A549 (cell line): ENCODE measurements at regions not wholly inside any gene's neighbourhood (a gene's known extent, or its start where the extent isn't known, plus 50 kb on each side); places are given as distances from the start of the nearest gene placed in this dataset.

ENCODE experiments used
- ATAC-seq, 2 experiments: fragments of 200-7000 bp in 1 of 2; fragments of >200 bp in 1 of 2; cut with Nextera tagmentation in 1 of 2; cut with Tn5 transposase in 1 of 2; 3 replicates each; pipeline versions ENCODE4 v1.8.0 to v1.9.1; 2018 to 2020; ENCODE audit warnings: mild to moderate bottlenecking in 1 of 2, moderate library complexity in 1 of 2
- CTCF ChIA-PET: fragments of 300-600 bp; sonication (Branson Sonifier 250); formaldehyde crosslinking; extraction: SDS; loops from one replicate; lab custom pipeline; 2021; ENCODE audit warnings: antibody characterized with exemption, inconsistent platforms; lab: Yijun Ruan, JAX
- POLR2A ChIA-PET: fragments of 350-600 bp; formaldehyde crosslinking; extraction: SDS; loops from one replicate; lab custom pipeline; 2021; ENCODE audit warnings: antibody characterized with exemption, inconsistent platforms; lab: Yijun Ruan, JAX
- DNase-seq, 2 experiments: peaks; one replicate each; pipeline versions ENCODE4 v3.0.0 to v3.0.0-alpha.2; 2011 to 2016; ENCODE audit warnings: low read depth in 1 of 2, low spot score in 1 of 2
- FAIRE-seq: peaks from 2 replicates; lab custom pipeline; 2011; peaks lifted over from hg19 to GRCh38; lab: Jason Lieb, UNC
- H3K27ac ChIP-seq, 2 experiments: fragments of >200 bp; sonication (Bioruptor Twin); formaldehyde crosslinking; 3 replicates each; pipeline ENCODE4 v1.5.1; 2016 to 2017
- H3K4me1 ChIP-seq: fragments of >200 bp; sonication (Bioruptor Twin); formaldehyde crosslinking; 3 replicates; pipeline ENCODE4 v1.6.1; 2016
- H3K4me2 ChIP-seq: fragments of >200 bp; sonication (Bioruptor Twin); formaldehyde crosslinking; 3 replicates; pipeline ENCODE4 v1.6.1; 2016
- H3K4me3 ChIP-seq: fragments of >200 bp; sonication (Bioruptor Twin); formaldehyde crosslinking; 3 replicates; pipeline ENCODE4 v1.5.1; 2016
- H3K9me3 ChIP-seq: fragments of >200 bp; sonication (Bioruptor Twin); formaldehyde crosslinking; 3 replicates; pipeline ENCODE4 v1.6.1; 2016
- ATOH8 ChIP-seq: fragments of 250-450 bp; sonication (Bioruptor Pico); IDR thresholded peaks from 2 replicates; pipeline ENCODE4 v1.5.0; 2020; ENCODE audit warnings: low read depth, mild to moderate bottlenecking, moderate library complexity
- CHD2 ChIP-seq: fragments of 150-350 bp; IDR thresholded peaks from 2 replicates; pipeline ENCODE4 v1.6.1; 2014; ENCODE audit warnings: low read length; ENCODE audit not compliant: partially characterized antibody
- CTCF ChIP-seq: fragments of >200 bp; sonication (Bioruptor Twin); formaldehyde crosslinking; IDR thresholded peaks from 3 replicates; pipeline ENCODE4 v1.5.1; 2016
- E2F6 ChIP-seq: IDR thresholded peaks from 2 replicates; pipeline ENCODE4 v1.6.1; 2012; ENCODE audit warnings: low read depth, borderline replicate concordance
- EHF ChIP-seq: fragments of 250-450 bp; sonication (Bioruptor Pico); IDR thresholded peaks from 2 replicates; pipeline ENCODE4 v1.5.0; 2020; ENCODE audit warnings: mild to moderate bottlenecking
- EHMT2 ChIP-seq: fragments of 200-600 bp; sonication (generic); IDR thresholded peaks from 2 replicates; pipeline ENCODE4 v1.6.1; 2016; ENCODE audit warnings: antibody characterized with exemption, low read depth, mild to moderate bottlenecking, moderate library complexity
- EP300 ChIP-seq, 2 experiments: fragments of >200 bp; sonication (Bioruptor Twin); formaldehyde crosslinking; IDR thresholded peaks; 2 replicates in 1 of 2; 3 replicates in 1 of 2; pipeline ENCODE4 v1.6.1; 2016 to 2017
- ESRRA ChIP-seq: fragments of 150-350 bp; IDR thresholded peaks from 2 replicates; pipeline ENCODE4 v1.6.1; 2014; ENCODE audit warnings: mild to moderate bottlenecking, low read length, borderline replicate concordance
- KDM5A ChIP-seq: fragments of 200-600 bp; sonication (generic); IDR thresholded peaks from 2 replicates; pipeline ENCODE4 v1.6.1; 2016; ENCODE audit warnings: antibody characterized with exemption, mild to moderate bottlenecking
- NFE2L2 ChIP-seq: fragments of 150-350 bp; conservative IDR thresholded peaks from 2 replicates; pipeline ENCODE4 v1.6.1; 2014; ENCODE audit warnings: low read length
- POLR2A ChIP-seq: IDR thresholded peaks from 2 replicates; pipeline ENCODE4 v1.6.1; 2012; ENCODE audit warnings: mild to moderate bottlenecking, low read length
- POLR2AphosphoS2 ChIP-seq: conservative IDR thresholded peaks from 2 replicates; pipeline ENCODE4 v1.6.1; 2012; ENCODE audit warnings: low read length, improper control_type of control experiment, inconsistent platforms
- RARB ChIP-seq: fragments of 250-450 bp; sonication (Bioruptor Pico); IDR thresholded peaks from 2 replicates; pipeline ENCODE4 v1.8.0; 2021; ENCODE audit warnings: mild to moderate bottlenecking, moderate library complexity
- REST ChIP-seq: fragments of 200-600 bp; sonication (generic); IDR thresholded peaks from 2 replicates; pipeline ENCODE4 v1.6.1; 2016; ENCODE audit warnings: antibody characterized with exemption, mild to moderate bottlenecking, moderate library complexity
- RFX5 ChIP-seq: fragments of 450-650 bp; IDR thresholded peaks from 2 replicates; pipeline ENCODE4 v1.7.1; 2014; ENCODE audit warnings: antibody characterized with exemption, mild to moderate bottlenecking, moderate library complexity
- SREBF2 ChIP-seq: fragments of 450-650 bp; IDR thresholded peaks from 2 replicates; pipeline ENCODE4 v1.6.1; 2014; ENCODE audit warnings: mild to moderate bottlenecking, moderate library complexity
- TP53 ChIP-seq: fragments of 250-450 bp; sonication (Bioruptor Pico); IDR thresholded peaks from 2 replicates; pipeline ENCODE4 v1.5.0; 2021; ENCODE audit warnings: mild to moderate bottlenecking, moderate library complexity
- ZFP36 ChIP-seq: fragments of 450-650 bp; IDR thresholded peaks from 2 replicates; pipeline ENCODE4 v1.6.1; 2014; ENCODE audit warnings: borderline replicate concordance; ENCODE audit not compliant: partially characterized antibody
- whole genome bisulfite sequencing: methylation state at CpG from one replicate; pipeline ENCODE4 v1.1.6; 2017; ENCODE audit errors: missing lambda C conversion rate; 5-methylcytosine and 5-hydroxymethylcytosine counted together
- TF ChIP-seq, protein P1 (sequence below): fragments of >200 bp; sonication (Bioruptor Twin); formaldehyde crosslinking; IDR thresholded peaks from 2 replicates; pipeline ENCODE4 v1.6.1; 2016

- H3K27ac ChIP-seq = no peak overlapping the region
- POLR2A ChIA-PET = no interaction called here
- FAIRE-seq (no peak), DNase-seq (no peak), ATAC-seq (no peak)
- no peak overlapping the region for H3K4me2 ChIP-seq
- H3K9me3 ChIP-seq = no peaks in the 10 kb centered on the region
- CTCF ChIA-PET = interaction anchor here (1.4 kb wide), 1 partner anchor 13 kb away, joined by 3 read pairs; no protein-coding TSS in a partner anchor
- TF ChIP-seq RARB (CRISPR knock-in tag) (no peak), ZFP36 (peak; percentile 28), NFE2L2 (no peak), POLR2A (no peak), CHD2 (no peak), POLR2AphosphoS2 (no peak)
- no peak overlapping the region for H3K4me3 ChIP-seq
- H3K4me1 ChIP-seq = no peaks in the 10 kb centered on the region
Measured at GRCh38 chr12:105846331-105846730, 292.4 kb downstream of the NUAK1 start.

DNA sequence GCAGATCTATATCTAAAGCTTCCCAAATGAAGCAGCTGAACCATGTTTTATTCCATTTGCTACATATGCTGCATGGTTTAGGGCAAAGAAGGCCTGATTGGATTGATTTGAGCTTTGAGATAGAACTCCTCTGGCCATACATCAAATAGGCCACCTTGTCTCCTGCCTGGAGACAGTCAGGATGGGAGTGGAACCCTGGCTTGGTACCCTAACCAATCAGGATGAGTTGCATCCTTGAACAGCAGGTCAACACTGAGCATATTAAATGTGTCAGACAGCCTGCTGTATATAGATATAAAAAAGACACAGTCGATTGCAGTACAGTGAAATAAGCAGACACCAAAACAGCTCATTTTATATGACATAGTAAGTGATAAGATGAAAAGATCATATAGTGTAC lies 291.7 kb downstream of the NUAK1 start:
- no peaks in the 10 kb centered on the region for H3K9me3 ChIP-seq
- ATAC-seq (no peak), DNase-seq (no peak), FAIRE-seq (no peak)
- ChIA-PET POLR2A (no interaction called here), CTCF (interaction anchor here (0.6 to 1.4 kb wide), 2 partner anchors 12 to 1117 kb away, joined by 3 read pairs; no protein-coding TSS in a partner anchor)
- H3K4me2 ChIP-seq = no peak overlapping the region
- no peak overlapping the region for H3K4me3 ChIP-seq
- TF ChIP-seq EP300 (IDR thresholded peaks at IDR 0.05) = no peak
- no peak for TF ChIP-seq REST
- TF ChIP-seq KDM5A = no peak
- no peak for TF ChIP-seq CTCF
- TF ChIP-seq E2F6 = no peak
- no peak for TF ChIP-seq EHF (CRISPR knock-in tag)
- TF ChIP-seq RFX5 = no peak
- no peak for TF ChIP-seq SREBF2
- no peak for TF ChIP-seq EHMT2
- TF ChIP-seq, protein P1, sequence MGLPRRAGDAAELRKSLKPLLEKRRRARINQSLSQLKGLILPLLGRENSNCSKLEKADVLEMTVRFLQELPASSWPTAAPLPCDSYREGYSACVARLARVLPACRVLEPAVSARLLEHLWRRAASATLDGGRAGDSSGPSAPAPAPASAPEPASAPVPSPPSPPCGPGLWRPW = no peak
- no peak for TF ChIP-seq TP53 (CRISPR knock-in tag)
- no peak for TF ChIP-seq ESRRA
- TF ChIP-seq ATOH8 (CRISPR knock-in tag) = no peak
- no peak for TF ChIP-seq POLR2AphosphoS2
- H3K4me1 ChIP-seq = no peaks in the 10 kb centered on the region
- 43% methylated on average over 1 of the region's 1 CpG for WGBS
- H3K27ac ChIP-seq = no peak overlapping the region
